Middle frontal gyrus (tissue), 1 donor: ENCODE measurements at regions not wholly inside any gene's neighbourhood (a gene's known extent, or its start where the extent isn't known, plus 50 kb on each side); places are given as distances from the start of the nearest gene placed in this dataset.

Experiments used
- DNase-seq: peaks from one replicate; pipeline ENCODE4 v3.0.0-alpha.2; 2015; ENCODE audit warnings: low spot score; ENCODE audit errors: extremely low spot score

DNA sequence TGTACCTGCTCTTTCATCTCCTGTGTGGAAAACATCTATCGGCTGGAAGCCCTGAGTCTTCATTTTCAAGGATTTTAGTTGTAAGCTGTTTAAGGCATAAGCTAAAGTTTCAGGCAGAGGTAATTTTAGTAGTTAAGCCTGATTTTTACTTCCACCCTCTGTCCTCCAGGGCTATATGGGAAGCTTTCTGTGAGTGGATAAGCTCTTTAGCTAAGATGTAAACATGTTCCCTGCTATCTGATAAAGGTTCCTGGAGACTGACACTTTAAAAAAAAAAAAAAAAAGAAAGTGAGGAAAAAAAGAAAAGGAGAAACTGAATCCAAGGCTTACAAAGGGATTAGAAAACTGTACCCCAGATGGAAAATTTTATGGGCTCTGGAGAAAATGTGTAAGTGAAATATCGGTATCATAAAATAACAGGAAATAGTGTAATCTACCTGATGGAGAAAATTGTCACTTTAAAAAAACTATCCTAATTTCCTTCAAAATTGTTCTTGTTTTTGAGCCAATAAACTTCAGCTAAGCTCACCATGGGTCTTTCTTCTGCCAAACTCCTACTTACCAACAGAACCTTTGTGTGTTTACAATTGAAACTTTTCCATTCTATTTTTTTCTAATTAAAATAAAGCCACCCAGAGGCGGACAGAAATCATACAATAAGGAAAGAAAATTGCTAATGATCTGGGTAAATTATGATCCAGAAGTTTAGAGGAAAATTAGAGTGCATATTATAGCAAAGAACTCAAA is 180.5 kb downstream of the TGFB2 start:
- DNase-seq: no peak

DNA sequence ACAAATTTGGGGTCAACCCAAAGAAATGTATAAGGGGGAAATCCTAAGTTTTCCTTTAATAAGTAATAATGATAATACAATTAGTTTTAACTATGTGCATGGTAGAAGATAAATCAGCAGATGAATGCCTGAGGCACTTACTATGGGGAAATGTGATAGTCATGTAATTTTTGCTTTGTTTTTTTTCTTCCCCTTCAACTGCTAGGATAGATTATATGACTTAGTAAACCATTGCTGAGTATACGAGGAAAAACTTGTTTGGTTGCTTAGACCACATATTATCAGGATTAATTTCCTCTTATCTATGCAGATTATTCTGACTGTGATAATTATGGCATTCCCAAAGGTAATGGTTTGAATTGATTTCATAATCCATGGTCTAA is 181.1 kb downstream of the TGFB2 start:
- no peak for DNase-seq

DNA sequence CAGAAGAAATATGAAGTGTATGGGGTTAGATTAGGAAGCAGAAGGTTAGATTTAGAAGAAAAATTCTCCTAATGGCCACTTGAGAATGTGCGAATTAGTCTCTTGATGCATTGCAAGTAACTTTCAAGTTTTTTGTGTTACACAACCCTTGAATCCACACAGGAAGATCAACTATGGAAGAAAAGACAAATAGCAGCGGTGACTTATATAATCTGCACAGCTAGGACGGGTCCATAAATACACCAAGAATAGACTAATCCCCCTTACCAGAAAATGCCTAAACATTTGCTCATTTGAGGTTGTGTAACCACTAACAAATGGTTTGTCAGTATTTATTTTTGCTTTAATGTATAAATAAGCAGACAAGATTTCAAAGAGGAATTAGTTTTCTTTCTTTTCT is 182.6 kb downstream of the TGFB2 start:
- DNase-seq: no peak

DNA sequence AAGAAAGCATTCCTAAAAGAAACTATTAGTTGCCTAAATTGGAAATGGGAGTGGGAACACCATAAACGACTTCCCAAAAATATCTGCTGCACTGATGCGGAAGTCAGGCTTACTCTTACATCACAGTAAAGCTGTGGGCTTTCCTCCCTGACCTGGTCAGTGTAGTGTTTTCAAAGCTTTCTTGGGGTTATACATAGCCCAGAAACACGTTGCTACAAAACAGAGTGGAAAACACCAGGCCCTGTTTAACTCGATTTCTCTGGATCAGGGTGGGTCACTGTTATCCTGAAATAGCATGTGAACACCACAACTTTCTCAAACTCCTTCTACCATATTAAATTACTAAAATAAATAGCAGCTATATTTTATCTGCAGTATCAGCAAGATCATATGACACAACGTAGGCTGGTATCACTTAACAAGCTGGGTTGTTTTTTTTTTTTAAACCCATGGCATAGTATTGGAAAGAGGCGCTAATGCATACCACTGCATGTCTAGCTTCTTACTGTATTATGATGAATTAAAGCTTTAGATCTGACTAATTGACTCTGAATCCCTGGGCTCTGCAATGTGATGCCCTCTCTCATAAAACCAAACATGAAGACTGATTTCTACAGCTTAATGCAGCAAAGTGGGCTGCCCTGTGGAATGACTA is 184.6 kb downstream of the TGFB2 start:
- no peak for DNase-seq

DNA sequence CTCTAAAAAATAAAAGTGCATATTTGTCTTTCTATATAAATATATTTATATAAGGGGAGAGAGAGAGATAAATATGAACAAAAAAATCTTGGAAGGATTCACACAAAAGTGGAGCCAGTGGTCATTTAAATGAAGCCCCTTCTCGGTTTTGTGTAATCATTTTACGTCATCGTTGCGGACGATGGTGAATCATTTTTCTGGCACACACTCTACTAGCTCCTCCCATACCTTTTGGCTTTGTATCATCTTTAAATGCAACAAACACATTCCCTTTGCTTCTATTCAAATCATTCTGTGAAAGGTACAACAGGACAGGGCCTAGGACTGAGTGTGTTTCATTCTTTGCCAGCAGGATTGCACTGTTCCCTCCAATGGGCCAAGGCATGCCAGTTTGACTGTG is 186.8 kb downstream of the TGFB2 start:
- no peak for DNase-seq

DNA sequence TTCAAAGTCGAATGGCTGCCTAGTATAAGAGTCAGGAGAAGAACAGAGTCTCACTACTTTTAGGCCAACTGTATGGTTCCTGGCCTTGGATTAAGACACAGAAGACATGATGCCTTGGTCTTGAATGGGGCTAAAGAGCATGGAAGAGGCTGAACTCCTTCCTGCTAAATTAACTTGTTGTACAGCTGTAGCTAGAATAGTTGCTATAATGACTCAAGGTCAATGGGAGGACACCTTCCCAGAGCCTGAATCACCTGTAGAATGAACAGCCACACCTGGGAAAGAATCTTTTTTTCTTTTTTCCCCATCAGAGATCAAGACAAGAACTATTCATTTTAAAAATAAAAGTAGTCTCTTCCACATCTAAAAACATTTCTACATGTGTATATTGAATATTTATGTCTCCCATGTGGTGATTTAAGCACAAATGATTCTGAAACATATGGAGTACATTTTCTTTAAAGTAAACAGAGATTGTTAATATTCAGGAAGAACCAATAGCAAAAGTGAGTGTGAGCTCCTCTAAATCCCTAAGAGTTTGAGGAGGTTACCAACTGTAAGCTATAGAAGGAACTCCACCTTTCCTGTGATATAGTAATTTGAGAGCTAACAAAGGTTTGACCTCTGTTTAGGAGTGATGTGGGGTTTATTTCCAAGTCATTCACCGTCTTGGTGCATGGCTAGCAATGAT is 191.3 kb downstream of the TGFB2 start:
- no peak for DNase-seq

DNA sequence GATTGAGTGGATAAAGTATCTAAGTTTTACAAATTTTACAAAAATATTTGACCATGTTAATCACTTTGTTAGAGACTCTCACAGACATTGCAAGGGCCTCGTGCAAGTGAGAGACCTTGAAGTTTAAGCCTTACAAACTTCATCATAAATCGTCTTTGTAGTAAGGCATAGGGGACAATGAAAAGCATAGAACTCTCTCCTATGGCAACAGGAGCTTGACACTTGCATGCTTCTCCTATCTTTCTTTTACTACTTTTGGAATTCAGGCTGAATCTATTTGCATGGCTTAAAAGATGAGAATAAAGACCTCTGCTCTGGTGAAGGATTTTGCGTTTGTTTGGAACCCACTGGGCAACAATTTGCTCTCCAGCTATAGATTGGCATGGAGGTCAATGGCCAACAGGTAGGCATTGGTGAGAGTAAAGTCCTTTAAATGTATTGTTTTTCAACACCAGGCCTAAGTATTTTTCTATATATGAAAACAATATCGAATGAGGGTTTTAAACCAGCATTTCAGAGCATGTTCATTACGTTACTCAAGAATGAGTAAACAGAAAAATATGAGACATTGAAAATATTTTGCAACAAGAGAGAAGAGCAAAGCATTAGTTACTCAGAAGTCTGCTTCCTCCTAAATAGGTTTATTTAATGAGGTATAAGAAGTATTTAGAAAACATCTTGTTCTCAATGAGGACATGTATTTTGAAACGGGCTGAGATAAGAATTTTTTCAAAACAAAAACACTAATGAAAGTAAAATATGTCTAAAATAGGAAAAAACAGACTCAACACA is 192.2 kb downstream of the TGFB2 start:
- DNase-seq: no peak

DNA sequence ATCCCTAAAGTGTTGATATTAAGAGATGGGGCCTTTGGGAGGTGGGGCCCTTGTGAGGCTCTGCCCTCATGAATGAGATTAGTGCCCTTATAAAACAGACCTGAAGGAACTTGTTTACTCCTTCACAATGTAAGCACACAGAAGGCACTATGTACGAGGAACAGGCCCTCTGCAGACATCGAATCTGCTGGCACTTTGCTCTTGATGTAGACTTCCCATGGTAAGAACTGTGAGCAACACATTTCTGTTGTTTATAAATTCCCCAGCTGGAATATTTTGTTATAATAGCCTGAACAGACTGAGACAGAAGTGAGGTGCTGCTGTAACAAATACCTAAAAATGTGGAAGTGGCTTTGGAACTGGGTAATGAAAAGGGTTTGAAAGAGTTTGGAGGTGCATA is 193.2 kb downstream of the TGFB2 start:
- no peak for DNase-seq

DNA sequence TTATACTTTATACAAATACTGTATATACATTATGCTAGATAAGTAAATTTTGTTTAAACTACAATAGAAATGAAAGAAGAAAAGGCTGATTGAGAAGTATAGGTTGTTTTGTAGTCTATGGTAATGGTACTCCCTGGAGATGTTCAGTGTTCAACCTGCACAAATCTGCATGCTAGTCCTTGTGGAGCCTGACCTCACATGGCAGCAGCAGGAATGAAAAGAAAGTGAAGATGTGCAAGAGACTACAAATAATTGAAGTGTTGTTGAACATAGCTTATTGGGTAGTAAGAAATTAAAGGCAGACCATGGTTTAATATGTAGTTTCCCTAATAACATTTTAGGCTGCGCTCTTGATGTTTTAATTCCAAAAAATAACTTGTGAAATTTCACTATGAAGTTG is 201.2 kb downstream of the TGFB2 start:
- no peak for DNase-seq

DNA sequence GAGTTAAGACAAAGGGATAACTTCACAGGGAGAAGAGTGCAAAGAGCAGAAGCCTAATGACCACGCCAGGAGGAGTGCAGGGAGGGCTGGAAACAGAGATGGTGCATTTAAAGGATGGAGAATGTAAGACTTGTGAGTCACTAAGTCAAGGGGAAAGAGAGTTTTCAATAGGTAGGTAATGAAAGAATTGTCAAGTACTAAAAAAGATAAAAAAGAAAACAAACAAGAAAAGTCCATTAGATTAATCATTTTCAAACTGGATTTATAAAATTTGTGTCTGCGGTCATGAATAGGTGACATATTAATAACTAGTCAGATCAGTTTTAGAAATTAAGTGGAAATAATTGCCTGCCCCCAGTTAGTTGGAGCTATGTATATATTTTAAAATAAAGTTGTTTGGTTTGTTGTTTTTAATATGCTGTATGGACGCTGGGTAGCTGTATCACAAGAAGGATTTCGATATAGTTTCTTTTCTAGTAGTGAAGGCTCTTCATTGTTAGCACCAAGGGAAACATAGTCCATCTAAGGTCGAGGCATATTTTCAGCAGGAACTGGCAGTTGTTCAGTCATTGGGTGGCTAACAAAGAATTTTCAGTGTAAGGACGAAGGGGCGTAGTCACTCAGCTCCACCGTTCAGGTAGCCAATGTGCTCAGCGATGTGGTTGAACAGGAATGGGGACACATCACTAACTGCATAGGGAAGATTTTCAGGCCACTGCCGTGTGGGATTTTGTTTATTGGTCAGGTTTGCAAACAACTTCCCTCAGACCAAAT is 203.0 kb downstream of the TGFB2 start:
- DNase-seq: no peak

DNA sequence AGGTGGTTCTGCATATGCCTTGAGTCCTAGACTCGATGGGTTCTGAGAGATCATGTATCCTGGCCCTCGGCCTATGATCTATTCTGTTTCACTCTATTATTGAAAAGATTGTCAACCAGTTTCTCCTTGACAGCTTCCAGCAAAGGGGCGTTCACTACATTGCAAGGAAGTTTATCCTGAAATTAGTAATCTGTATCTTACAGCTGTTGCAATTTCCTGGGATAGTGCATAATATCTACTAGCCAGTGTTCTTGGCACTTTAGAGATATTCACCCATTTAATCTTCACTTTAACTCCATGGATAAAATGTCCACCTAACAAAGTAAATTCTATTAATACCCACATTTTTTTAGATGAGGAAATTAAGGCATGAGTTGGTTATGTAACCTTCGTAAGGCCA is 203.6 kb downstream of the TGFB2 start:
- no peak for DNase-seq

DNA sequence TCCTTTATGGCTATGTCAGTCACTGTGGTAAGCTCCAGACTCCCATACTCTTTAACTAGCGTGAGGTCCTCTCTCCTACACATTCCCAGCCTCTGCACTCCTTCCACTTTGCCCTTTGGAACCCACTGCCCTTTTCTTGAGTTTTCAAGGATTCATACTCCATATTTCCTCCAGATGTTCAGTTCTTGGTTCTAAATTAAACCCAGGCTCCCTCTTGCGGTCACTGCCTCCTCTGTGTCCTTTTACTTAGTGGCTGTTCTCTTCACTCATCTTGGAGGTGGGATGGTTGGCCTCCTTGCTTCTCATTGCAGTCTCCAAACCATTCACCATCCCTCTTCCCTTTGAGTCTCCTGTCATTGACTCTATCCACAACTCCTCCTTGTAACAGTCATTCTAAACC is 208.1 kb downstream of the TGFB2 start:
- no peak for DNase-seq

DNA sequence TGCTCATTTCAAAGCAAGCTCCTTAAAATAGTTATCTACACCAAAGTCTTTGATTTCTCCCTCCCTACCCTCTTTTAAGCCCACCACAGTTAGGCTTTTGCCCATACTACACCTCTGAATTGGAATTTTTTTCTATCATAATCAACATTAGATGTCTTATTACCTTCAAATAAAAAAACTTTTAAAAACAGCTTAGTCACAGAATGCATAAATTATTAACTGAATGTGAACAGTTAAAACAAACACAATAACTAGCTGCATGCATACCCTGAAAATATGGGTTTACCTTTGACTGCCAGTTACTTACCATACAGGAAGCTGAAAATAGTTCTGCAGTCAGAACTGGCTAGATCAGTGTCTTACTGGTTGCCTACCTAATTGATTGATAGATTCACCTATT is 210.9 kb downstream of the TGFB2 start:
- no peak for DNase-seq

DNA sequence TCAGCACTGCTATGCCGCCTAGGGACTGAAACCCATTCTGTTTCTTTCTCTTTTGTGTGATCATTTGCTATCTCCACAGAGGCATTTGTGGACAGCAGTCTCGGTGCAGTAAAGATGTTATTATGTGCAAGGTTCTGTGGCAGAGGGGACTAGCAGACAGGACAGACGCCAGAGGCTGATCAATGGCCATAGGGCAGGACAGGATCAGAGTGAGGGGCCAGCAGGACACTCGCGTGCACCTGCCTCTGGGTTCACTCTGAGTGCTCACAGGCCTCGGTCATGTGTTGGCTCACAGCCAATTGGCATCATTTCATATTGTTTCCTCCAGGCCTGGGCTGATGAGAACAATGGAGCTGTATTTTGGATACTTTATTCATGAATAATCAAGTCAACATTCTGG is 212.6 kb downstream of the TGFB2 start:
- DNase-seq: no peak

DNA sequence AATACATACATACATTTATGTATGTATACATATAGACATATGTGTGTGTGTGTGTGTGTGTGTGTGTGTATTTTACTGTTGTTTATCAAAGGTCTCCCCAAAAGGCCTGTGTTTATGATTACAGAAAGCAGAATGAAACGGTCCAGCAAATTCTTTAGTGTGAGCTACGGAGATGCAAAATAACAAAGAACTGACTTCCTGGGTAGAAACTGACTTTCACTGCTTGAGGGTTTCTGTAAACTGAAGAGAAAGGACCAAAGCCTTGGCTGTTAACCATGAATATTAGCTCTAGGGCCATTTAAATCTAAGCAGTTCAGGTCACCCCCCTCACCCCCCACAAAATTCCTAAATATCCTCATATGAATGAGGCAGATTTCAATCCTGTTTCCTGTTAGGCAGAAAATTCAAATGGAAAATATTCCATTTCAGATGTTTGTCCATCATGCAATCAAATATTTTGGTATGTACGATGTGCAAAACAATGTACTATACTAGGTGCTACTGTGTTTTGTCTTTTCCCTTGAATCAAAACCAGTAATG is 213.2 kb downstream of the TGFB2 start:
- no peak for DNase-seq

DNA sequence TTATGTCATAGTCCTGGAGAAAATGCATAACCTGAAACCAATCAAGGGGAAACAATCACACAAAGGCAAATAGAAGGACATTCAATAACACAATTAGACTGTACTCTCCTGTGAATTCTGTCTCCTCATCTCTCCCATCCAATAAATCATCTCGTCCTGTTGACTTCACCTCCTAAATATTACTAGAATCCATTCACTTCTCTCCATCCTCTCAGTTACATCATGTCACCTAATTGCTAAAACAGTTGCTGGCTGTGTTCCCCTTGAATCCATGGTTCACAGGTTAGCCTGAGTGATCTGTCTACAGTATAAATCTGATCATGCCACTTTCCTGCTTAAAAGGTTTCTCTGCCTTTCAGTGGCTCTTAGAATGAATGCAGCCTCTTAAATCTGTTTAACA is 220.2 kb downstream of the TGFB2 start:
- DNase-seq: no peak

DNA sequence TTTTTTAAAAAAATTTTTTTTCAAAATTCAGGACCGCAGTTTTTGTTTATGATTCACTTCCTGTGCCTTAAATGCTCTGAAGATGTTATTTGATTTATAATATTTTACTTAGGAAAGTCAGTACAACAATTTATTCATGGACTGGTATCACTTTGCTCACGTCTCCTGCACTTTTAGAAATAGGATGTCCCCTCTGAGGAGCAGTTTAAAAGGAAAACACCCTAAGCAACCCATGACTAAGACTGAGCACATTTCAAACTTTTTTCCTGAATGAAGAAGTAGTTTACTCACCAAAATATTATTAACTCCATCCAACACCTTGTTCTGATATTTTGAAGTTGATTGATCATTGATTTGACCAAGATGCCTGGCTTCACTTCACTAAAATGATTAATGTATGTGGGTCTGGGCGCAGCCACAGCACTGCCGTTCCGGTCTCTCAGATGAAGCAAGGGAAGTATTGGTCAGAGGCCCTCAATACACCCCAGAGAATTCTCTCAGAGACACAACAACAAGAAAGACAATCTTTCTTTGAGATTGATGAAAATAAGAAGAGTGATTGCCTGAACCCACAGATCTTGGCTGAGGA is 223.9 kb downstream of the TGFB2 start:
- no peak for DNase-seq

DNA sequence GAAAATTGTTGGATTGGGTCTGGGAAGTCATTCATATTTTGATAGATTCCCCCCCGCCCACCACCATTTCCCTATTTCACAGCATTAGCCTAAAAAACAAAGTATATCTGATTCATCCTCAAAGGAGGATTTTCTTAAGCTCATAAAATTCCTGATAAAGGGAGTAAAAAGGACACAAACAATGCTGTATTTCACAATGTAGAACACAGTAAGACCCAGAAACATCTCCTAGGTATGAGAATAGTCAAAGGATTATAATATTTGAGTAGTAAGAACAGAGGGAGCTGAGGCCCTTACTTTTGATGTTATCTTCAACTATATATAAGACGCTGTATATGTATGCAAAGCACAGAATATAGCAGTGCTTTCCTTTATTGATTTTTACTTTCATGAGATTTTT is 225.3 kb downstream of the TGFB2 start:
- no peak for DNase-seq

DNA sequence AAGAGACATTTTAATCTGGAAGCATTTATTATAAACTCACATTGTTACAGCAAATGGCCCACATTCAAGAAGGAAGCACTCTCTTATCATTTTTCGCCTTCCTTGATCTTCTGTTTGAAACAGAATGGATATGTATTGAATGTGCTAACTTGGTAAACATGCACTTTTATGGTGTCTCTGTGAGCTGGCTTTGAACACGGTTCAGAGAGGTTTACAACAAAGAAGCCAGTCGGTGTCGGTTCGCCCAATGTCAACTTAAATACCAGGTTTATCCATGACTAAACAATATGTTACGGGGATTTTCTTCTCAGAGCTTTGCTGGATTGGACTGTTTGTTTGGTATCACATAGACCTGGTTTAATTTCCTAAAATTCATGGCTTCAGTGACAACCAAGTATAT is 226.4 kb downstream of the TGFB2 start:
- DNase-seq: no peak

DNA sequence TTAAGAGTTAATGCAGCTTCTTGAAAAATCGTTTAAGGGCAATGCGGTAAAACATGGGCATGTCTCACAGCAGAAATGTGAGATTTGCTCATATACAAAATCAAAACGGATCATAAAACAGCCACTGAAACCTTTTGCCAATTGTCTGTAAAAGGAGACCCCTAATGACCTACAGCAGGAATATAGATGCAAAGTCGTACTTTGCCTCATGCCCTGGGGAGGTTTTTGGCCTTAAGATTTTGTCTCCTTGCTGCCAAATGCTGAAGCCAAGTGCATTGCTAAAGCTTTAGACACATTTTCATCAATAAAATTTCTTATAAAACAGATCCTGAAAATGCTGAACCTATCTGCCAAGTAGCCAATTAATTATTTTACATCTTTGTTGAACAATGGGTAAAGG is 226.9 kb downstream of the TGFB2 start:
- no peak for DNase-seq

DNA sequence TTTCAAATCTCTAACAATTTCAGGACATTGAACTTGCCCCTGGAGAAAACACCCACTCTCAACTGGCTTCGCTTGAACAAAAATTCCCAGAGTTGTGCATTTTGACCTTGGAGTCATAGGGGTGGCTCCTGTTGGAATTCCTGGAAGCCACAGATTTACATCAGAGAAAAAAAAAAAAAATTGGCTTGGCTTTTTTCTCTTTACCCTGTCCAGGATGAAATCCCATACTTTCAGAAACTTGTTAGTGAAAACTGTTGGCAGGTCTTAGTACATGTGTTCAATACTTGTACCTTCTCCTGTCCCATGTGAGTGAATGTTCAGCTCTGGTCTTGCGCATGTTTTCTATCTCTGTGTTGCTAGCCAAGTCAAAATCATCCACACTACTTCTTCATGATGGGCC is 228.8 kb downstream of the TGFB2 start:
- no peak for DNase-seq
